HEK293 (cell line): ENCODE measurements at regions not wholly inside any gene's neighbourhood (a gene's known extent, or its start where the extent isn't known, plus 50 kb on each side); places are given as distances from the start of the nearest gene placed in this dataset.

Source experiments
- CTCF ChIA-PET: fragments of 350-600 bp; formaldehyde crosslinking; extraction: SDS; loops from one replicate; lab custom pipeline; 2021; ENCODE audit warnings: antibody characterized with exemption; lab: Yijun Ruan, JAX
- POLR2A ChIA-PET: fragments of 300-600 bp; formaldehyde crosslinking; extraction: SDS; loops from one replicate; lab custom pipeline; 2020; ENCODE audit warnings: antibody characterized with exemption, inconsistent platforms; lab: Yijun Ruan, JAX
- H3K27ac ChIP-seq: fragments of 200-500 bp; sonication (Bioruptor generic); 2 replicates; pipeline ENCODE4 v1.5.1; 2014; ENCODE audit warnings: low read depth, low read length, control low read depth, inconsistent platforms; ENCODE audit errors: extremely low read depth
- H3K36me3 ChIP-seq, 2 experiments: fragments of 200-500 bp in 1 of 2; sonication (Bioruptor generic) in 1 of 2; 1 replicate in 1 of 2; 2 replicates in 1 of 2; pipeline ENCODE4 v1.5.1; 2014 to 2017; ENCODE audit warnings: inconsistent platforms in 2 of 2, low read length in 2 of 2; ENCODE audit not compliant: control insufficient read depth in 2 of 2, insufficient read depth in 1 of 2
- H3K4me1 ChIP-seq: fragments of 200-500 bp; sonication (Bioruptor generic); 2 replicates; pipeline ENCODE4 v1.5.1; 2014; ENCODE audit warnings: mild to moderate bottlenecking, low read length, inconsistent platforms; ENCODE audit not compliant: control insufficient read depth, insufficient read depth
- H3K4me3 ChIP-seq: 2 replicates; pipeline ENCODE4 v1.5.1; 2011; ENCODE audit warnings: low read depth, mild to moderate bottlenecking, control low read depth, low read length, moderate library complexity
- H3K9me3 ChIP-seq: fragments of 200-500 bp; sonication (Bioruptor generic); 2 replicates; pipeline ENCODE4 v1.5.1; 2014; ENCODE audit warnings: low read depth, low read length, inconsistent platforms; ENCODE audit not compliant: control insufficient read depth, insufficient read depth
- BCL11A ChIP-seq: fragments of 450-650 bp; formaldehyde crosslinking; IDR thresholded peaks from 2 replicates; pipeline ENCODE4 v1.5.1; 2016; ENCODE audit warnings: low read depth, missing biosample characterization, missing genetic modification characterization
- BCL11B ChIP-seq: fragments of 450-650 bp; formaldehyde crosslinking; IDR thresholded peaks from 2 replicates; pipeline ENCODE4 v1.5.1; 2016; ENCODE audit warnings: low read depth, missing biosample characterization, missing genetic modification characterization
- CTCF ChIP-seq: fragments of 450-650 bp; formaldehyde crosslinking; IDR thresholded peaks from 2 replicates; pipeline ENCODE4 v1.5.1; 2016; ENCODE audit warnings: missing biosample characterization, missing genetic modification characterization
- FEZF1 ChIP-seq: fragments of 450-650 bp; formaldehyde crosslinking; IDR thresholded peaks from 2 replicates; pipeline ENCODE4 v1.5.1; 2016; ENCODE audit warnings: missing biosample characterization, missing genetic modification characterization
- HOXC10 ChIP-seq: sonication (generic); formaldehyde crosslinking; IDR thresholded peaks from 2 replicates; pipeline ENCODE4 v1.8.1; 2023; ENCODE audit warnings: mild to moderate bottlenecking, missing genetic modification reagents
- IKZF3 ChIP-seq: fragments of 450-650 bp; IDR thresholded peaks from 2 replicates; pipeline ENCODE4 v1.5.0; 2018; ENCODE audit warnings: missing biosample characterization, mild to moderate bottlenecking, missing genetic modification characterization, moderate library complexity
- KLF9 ChIP-seq: fragments of 450-650 bp; formaldehyde crosslinking; IDR thresholded peaks from 2 replicates; pipeline ENCODE4 v1.5.1; 2016; ENCODE audit warnings: missing biosample characterization, missing genetic modification characterization, low read depth
- PRDM6 ChIP-seq: fragments of 450-650 bp; formaldehyde crosslinking; IDR thresholded peaks from 2 replicates; pipeline ENCODE4 v1.5.1; 2017; ENCODE audit warnings: missing biosample characterization, missing genetic modification characterization
- SETDB1 ChIP-seq: IDR thresholded peaks from one replicate; pipeline ENCODE4 v1.6.1; 2017; ENCODE audit warnings: mild to moderate bottlenecking, low read length, moderate library complexity, mixed read lengths; ENCODE audit not compliant: insufficient read length
- WT1 ChIP-seq: fragments of 450-650 bp; formaldehyde crosslinking; IDR thresholded peaks from 2 replicates; pipeline ENCODE4 v1.5.1; 2016; ENCODE audit warnings: missing biosample characterization, missing genetic modification characterization
- ZBTB48 ChIP-seq: fragments of 450-650 bp; formaldehyde crosslinking; IDR thresholded peaks from 2 replicates; pipeline ENCODE4 v1.5.1; 2016; ENCODE audit warnings: missing biosample characterization, missing genetic modification characterization
- ZBTB8A ChIP-seq: fragments of 450-650 bp; formaldehyde crosslinking; IDR thresholded peaks from 2 replicates; pipeline ENCODE4 v1.5.1; 2016; ENCODE audit warnings: missing biosample characterization, missing genetic modification characterization
- ZFP37 ChIP-seq: fragments of 450-650 bp; formaldehyde crosslinking; IDR thresholded peaks from 2 replicates; pipeline ENCODE4 v1.5.1; 2016; ENCODE audit warnings: missing biosample characterization, missing genetic modification characterization
- ZNF10 ChIP-seq: fragments of 450-650 bp; formaldehyde crosslinking; IDR thresholded peaks from 2 replicates; pipeline ENCODE4 v1.5.1; 2017; ENCODE audit warnings: missing biosample characterization, missing genetic modification characterization
- ZNF146 ChIP-seq: fragments of 450-650 bp; formaldehyde crosslinking; IDR thresholded peaks from 2 replicates; pipeline ENCODE4 v1.5.1; 2016; ENCODE audit warnings: missing biosample characterization, missing genetic modification characterization
- ZNF157 ChIP-seq: fragments of 450-650 bp; formaldehyde crosslinking; IDR thresholded peaks from 2 replicates; pipeline ENCODE4 v1.5.1; 2016; ENCODE audit warnings: missing biosample characterization, missing genetic modification characterization
- ZNF16 ChIP-seq: fragments of 450-650 bp; formaldehyde crosslinking; IDR thresholded peaks from 2 replicates; pipeline ENCODE4 v1.5.1; 2016; ENCODE audit warnings: low read depth, missing biosample characterization, missing genetic modification characterization
- ZNF23 ChIP-seq: fragments of 450-650 bp; formaldehyde crosslinking; IDR thresholded peaks from 2 replicates; pipeline ENCODE4 v1.5.1; 2016; ENCODE audit warnings: missing biosample characterization, missing genetic modification characterization, borderline replicate concordance
- ZNF24 ChIP-seq: fragments of 450-650 bp; formaldehyde crosslinking; IDR thresholded peaks from 2 replicates; pipeline ENCODE4 v1.5.1; 2016; ENCODE audit warnings: missing biosample characterization, missing genetic modification characterization
- ZNF324 ChIP-seq: fragments of 450-650 bp; formaldehyde crosslinking; IDR thresholded peaks from 2 replicates; pipeline ENCODE4 v1.5.1; 2016; ENCODE audit warnings: missing biosample characterization, missing genetic modification characterization
- ZNF391 ChIP-seq: fragments of 450-650 bp; formaldehyde crosslinking; IDR thresholded peaks from 2 replicates; pipeline ENCODE4 v1.5.1; 2016; ENCODE audit warnings: low read depth, missing biosample characterization, missing genetic modification characterization, borderline replicate concordance
- ZNF514 ChIP-seq: fragments of 450-650 bp; formaldehyde crosslinking; IDR thresholded peaks from 2 replicates; pipeline ENCODE4 v1.5.1; 2016; ENCODE audit warnings: missing biosample characterization, missing genetic modification characterization
- ZNF530 ChIP-seq: fragments of 450-650 bp; formaldehyde crosslinking; IDR thresholded peaks from 2 replicates; pipeline ENCODE4 v1.5.1; 2016; ENCODE audit warnings: low read depth, missing biosample characterization, missing genetic modification characterization
- ZNF544 ChIP-seq: fragments of 450-650 bp; formaldehyde crosslinking; IDR thresholded peaks from 2 replicates; pipeline ENCODE4 v1.5.0; 2017; ENCODE audit warnings: missing biosample characterization, missing genetic modification characterization
- ZNF560 ChIP-seq: fragments of 450-650 bp; formaldehyde crosslinking; IDR thresholded peaks from 2 replicates; pipeline ENCODE4 v1.5.1; 2017; ENCODE audit warnings: missing biosample characterization, missing genetic modification characterization, borderline replicate concordance
- ZNF561 ChIP-seq: fragments of 450-650 bp; IDR thresholded peaks from 2 replicates; pipeline ENCODE4 v1.5.1; 2018; ENCODE audit warnings: missing biosample characterization, missing genetic modification characterization, borderline replicate concordance
- ZNF624 ChIP-seq: fragments of 450-650 bp; formaldehyde crosslinking; IDR thresholded peaks from 2 replicates; pipeline ENCODE4 v1.5.1; 2017; ENCODE audit warnings: missing biosample characterization, missing genetic modification characterization
- ZNF654 ChIP-seq: fragments of 450-650 bp; formaldehyde crosslinking; IDR thresholded peaks from 2 replicates; pipeline ENCODE4 v1.5.1; 2016; ENCODE audit warnings: low read depth, missing biosample characterization, missing genetic modification characterization
- ZNF704 ChIP-seq: fragments of 450-650 bp; formaldehyde crosslinking; IDR thresholded peaks from 2 replicates; pipeline ENCODE4 v1.5.1; 2016; ENCODE audit warnings: missing biosample characterization, missing genetic modification characterization
- ZNF776 ChIP-seq: fragments of 450-650 bp; formaldehyde crosslinking; IDR thresholded peaks from 2 replicates; pipeline ENCODE4 v1.5.0; 2017; ENCODE audit warnings: missing biosample characterization, missing genetic modification characterization, borderline replicate concordance
- ZNF843 ChIP-seq: fragments of 450-650 bp; formaldehyde crosslinking; IDR thresholded peaks from 2 replicates; pipeline ENCODE4 v1.5.1; 2016; ENCODE audit warnings: missing biosample characterization, missing genetic modification characterization
- TF ChIP-seq, protein P1 (sequence below): fragments of 450-650 bp; formaldehyde crosslinking; IDR thresholded peaks from 2 replicates; pipeline ENCODE4 v1.5.1; 2016; ENCODE audit warnings: missing biosample characterization, missing genetic modification characterization
- TF ChIP-seq, protein P2 (sequence below): fragments of 450-650 bp; IDR thresholded peaks from 2 replicates; pipeline ENCODE4 v1.5.1; 2018; ENCODE audit warnings: missing biosample characterization, missing genetic modification characterization

GRCh38 chr6:87847135-87847829 lies 145.2 kb upstream of the AKIRIN2 start:
- Histone ChIP-seq H3K4me3 (no peak overlapping the region), H3K9me3 (no peaks in the 10 kb centered on the region), H3K36me3 (no peaks in the 10 kb centered on the region), H3K4me1 (peaks cover 6% of the 10 kb centered on the region; the same call in 1 of the 2 replicates), H3K27ac (no peak overlapping the region)
- ChIA-PET POLR2A (no interaction called here), CTCF (no interaction called here)
- TF ChIP-seq ZNF561 (tag by site-specific recombination) (peak; percentile 66), ZNF560 (tag by site-specific recombination) (no peak), CTCF (no peak), ZNF16 (no peak), SETDB1 (no peak), WT1 (tag by site-specific recombination) (no peak), ZFP37 (tag by site-specific recombination) (no peak), ZNF157 (tag by site-specific recombination) (no peak), ZBTB48 (tag by site-specific recombination) (no peak), ZNF324 (no peak), IKZF3 (no peak), ZNF530 (tag by site-specific recombination) (no peak), ZNF146 (tag by site-specific recombination) (no peak), ZNF654 (no peak), FEZF1 (peak; percentile 49; the same call in 1 of the 2 replicates), PRDM6 (tag by site-specific recombination) (peak; percentile 85), HOXC10 (CRISPR knock-in tag) (no peak), BCL11B (tag by site-specific recombination) (peak; percentile 62; the same call in 1 of the 2 replicates), ZNF10 (tag by site-specific recombination) (no peak), ZNF704 (tag by site-specific recombination) (no peak), BCL11A (tag by site-specific recombination) (no peak), ZNF23 (tag by site-specific recombination) (no peak), ZNF544 (tag by site-specific recombination) (no peak), KLF9 (tag by site-specific recombination) (no peak), ZNF391 (tag by site-specific recombination) (no peak), ZNF24 (tag by site-specific recombination) (no peak), ZNF776 (tag by site-specific recombination) (no peak), ZBTB8A (tag by site-specific recombination) (0 out of 2 replicates have a peak, but pooled peaks have one; percentile 11), ZNF514 (tag by site-specific recombination) (no peak), ZNF843 (tag by site-specific recombination) (peak; percentile 56; the same call in 1 of the 2 replicates), ZNF624 (tag by site-specific recombination) (no peak)
- TF ChIP-seq, protein P1, sequence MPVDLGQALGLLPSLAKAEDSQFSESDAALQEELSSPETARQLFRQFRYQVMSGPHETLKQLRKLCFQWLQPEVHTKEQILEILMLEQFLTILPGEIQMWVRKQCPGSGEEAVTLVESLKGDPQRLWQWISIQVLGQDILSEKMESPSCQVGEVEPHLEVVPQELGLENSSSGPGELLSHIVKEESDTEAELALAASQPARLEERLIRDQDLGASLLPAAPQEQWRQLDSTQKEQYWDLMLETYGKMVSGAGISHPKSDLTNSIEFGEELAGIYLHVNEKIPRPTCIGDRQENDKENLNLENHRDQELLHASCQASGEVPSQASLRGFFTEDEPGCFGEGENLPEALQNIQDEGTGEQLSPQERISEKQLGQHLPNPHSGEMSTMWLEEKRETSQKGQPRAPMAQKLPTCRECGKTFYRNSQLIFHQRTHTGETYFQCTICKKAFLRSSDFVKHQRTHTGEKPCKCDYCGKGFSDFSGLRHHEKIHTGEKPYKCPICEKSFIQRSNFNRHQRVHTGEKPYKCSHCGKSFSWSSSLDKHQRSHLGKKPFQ (tag by site-specific recombination): 0 out of 2 replicates have a peak, but pooled peaks have one; percentile 29
- TF ChIP-seq, protein P2, sequence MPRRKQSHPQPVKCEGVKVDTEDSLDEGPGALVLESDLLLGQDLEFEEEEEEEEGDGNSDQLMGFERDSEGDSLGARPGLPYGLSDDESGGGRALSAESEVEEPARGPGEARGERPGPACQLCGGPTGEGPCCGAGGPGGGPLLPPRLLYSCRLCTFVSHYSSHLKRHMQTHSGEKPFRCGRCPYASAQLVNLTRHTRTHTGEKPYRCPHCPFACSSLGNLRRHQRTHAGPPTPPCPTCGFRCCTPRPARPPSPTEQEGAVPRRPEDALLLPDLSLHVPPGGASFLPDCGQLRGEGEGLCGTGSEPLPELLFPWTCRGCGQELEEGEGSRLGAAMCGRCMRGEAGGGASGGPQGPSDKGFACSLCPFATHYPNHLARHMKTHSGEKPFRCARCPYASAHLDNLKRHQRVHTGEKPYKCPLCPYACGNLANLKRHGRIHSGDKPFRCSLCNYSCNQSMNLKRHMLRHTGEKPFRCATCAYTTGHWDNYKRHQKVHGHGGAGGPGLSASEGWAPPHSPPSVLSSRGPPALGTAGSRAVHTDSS: no peak
